Vagina (tissue), 2 donors: ENCODE measurements at regions not wholly inside any gene's neighbourhood (a gene's known extent, or its start where the extent isn't known, plus 50 kb on each side); places are given as distances from the start of the nearest gene placed in this dataset.

Experiments used
- DNase-seq, 2 donors: peaks; one replicate each; pipeline ENCODE4 v3.0.0-alpha.2; 2017; ENCODE audit errors: extremely low spot score in 2 of 2
- H3K27ac ChIP-seq: fragments of 200-600 bp; sonication (generic); one replicate; pipeline ENCODE4 v1.5.1; 2019
- H3K27me3 ChIP-seq: fragments of 200-600 bp; sonication (generic); one replicate; pipeline ENCODE4 v1.5.1; 2019
- H3K36me3 ChIP-seq, 2 donors: fragments of 200-600 bp; sonication (generic); one replicate each; pipeline ENCODE4 v1.5.1; 2017 to 2019
- H3K4me1 ChIP-seq: fragments of 200-600 bp; sonication (generic); one replicate; pipeline ENCODE4 v1.5.1; 2019
- H3K4me3 ChIP-seq, 2 donors: fragments of 200-600 bp; sonication (generic); 1 replicate in 1 of 2; 2 replicates in 1 of 2; pipeline ENCODE4 v1.5.1; 2016 to 2019
- H3K9me3 ChIP-seq: fragments of 200-600 bp; sonication (generic); one replicate; pipeline ENCODE4 v1.5.1; 2019
- POLR2A ChIP-seq, 2 donors: fragments of 450-650 bp; IDR thresholded peaks; one replicate each; pipeline ENCODE4 v1.6.1; 2017; ENCODE audit warnings: antibody characterized with exemption in 2 of 2, mild to moderate bottlenecking in 2 of 2, moderate library complexity in 2 of 2
- POLR2AphosphoS5 ChIP-seq, 2 donors: sonication (generic); formaldehyde crosslinking; IDR thresholded peaks; one replicate each; pipeline ENCODE4 v1.9.0; 2017; ENCODE audit warnings: antibody characterized with exemption in 2 of 2, mild to moderate bottlenecking in 2 of 2, low read depth in 1 of 2; ENCODE audit not compliant: insufficient read depth in 1 of 2
- intact Hi-C: fragments of 100-400 bp; cut with DNase I; formaldehyde crosslinking; loops from one replicate; pipeline ENCODE4 v1.15.1; 2023
- TF ChIP-seq, protein P1 (sequence below), 3 experiments: fragments of 450-650 bp in 2 of 3; fragments of 200-600 bp in 1 of 3; sonication (generic) in 1 of 3; IDR thresholded peaks; one replicate each; pipeline ENCODE4 v1.5.1; 2017 to 2019; ENCODE audit warnings: antibody characterized with exemption in 3 of 3, mild to moderate bottlenecking in 2 of 3, moderate library complexity in 2 of 3

DNA sequence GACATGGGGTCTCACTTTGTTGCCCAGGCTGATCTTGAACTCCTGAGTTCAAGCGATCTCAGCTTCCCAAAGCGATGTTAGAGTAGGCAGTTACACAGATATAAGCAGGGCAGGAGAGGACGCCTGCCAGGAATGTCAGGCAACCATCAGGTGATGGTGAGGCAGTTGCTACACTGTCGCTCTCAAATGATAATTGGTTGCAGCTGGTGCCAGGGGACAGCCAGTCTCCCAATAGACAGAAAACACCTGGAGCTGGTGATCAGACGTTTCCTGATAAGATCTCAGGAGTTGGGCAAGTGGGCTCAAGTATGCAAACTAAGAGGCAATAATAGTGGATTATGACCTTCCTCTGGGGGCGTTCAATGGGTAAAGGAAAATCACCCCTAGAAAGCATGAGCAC lies 163.1 kb upstream of the RGPD4 start:
- Histone ChIP-seq H3K4me3 (no peak overlapping the region), H3K9me3 (no peaks in the 10 kb centered on the region), H3K27ac (no peak overlapping the region), H3K36me3 (no peaks in the 10 kb centered on the region), H3K27me3 (no peaks in the 10 kb centered on the region), H3K4me1 (no peaks in the 10 kb centered on the region)
- intact Hi-C loops: no loop called here
- DNase-seq: no peak
- no peak for TF ChIP-seq POLR2AphosphoS5 (IDR thresholded peaks at IDR 0.05; ENCODE audit: insufficient read depth in 1 of 2, low read depth in 1 of 2)

DNA sequence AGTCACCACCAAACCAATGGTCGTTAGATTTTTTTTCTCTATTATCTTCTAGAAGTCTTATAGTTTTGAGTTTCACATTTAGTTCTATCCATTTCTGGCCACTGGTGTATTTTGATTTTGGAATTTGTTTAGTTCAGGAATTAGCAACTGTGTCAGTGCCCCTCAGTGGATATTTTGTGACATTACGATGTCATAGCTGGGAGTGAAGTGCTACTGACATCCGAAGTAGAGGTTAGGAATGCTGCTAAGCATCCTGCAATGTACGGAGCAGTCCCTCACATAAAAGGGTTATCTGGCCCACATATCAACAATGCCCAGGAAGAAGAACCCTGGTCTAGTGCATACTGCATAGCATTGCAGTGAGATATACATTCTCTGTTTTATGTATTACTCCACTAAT lies 157.4 kb upstream of the RGPD4 start:
- TF ChIP-seq, protein P1, sequence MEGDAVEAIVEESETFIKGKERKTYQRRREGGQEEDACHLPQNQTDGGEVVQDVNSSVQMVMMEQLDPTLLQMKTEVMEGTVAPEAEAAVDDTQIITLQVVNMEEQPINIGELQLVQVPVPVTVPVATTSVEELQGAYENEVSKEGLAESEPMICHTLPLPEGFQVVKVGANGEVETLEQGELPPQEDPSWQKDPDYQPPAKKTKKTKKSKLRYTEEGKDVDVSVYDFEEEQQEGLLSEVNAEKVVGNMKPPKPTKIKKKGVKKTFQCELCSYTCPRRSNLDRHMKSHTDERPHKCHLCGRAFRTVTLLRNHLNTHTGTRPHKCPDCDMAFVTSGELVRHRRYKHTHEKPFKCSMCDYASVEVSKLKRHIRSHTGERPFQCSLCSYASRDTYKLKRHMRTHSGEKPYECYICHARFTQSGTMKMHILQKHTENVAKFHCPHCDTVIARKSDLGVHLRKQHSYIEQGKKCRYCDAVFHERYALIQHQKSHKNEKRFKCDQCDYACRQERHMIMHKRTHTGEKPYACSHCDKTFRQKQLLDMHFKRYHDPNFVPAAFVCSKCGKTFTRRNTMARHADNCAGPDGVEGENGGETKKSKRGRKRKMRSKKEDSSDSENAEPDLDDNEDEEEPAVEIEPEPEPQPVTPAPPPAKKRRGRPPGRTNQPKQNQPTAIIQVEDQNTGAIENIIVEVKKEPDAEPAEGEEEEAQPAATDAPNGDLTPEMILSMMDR (IDR thresholded peaks at IDR 0.05): no peak
- Histone ChIP-seq H3K27ac (no peak overlapping the region), H3K9me3 (peaks cover 3% of the 10 kb centered on the region), H3K4me1 (no peaks in the 10 kb centered on the region), H3K36me3 (no peaks in the 10 kb centered on the region), H3K27me3 (no peaks in the 10 kb centered on the region), H3K4me3 (no peak overlapping the region)
- intact Hi-C loops: no loop called here
- DNase-seq: no peak

DNA sequence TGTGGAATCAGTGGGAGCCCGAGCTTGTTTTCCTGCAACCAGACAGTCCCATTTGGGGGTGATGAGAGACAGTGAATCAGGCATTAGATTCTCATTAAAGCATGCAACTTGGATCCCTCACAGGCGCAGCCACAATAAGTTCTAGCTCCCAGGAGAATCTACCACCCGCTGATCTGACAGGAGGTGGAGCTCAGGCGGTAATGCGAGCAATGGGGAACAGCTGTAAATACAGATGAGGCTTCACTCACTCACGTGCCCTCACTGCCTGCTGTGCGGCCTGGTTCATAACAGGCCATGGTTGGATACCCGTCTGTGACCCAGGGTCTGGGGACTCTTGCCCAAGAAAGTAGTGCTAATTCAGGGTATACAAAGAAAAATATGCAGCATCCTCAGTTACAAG lies 144.8 kb upstream of the RGPD4 start:
- no peak overlapping the region for H3K27ac ChIP-seq
- no peak overlapping the region for H3K4me3 ChIP-seq
- no peaks in the 10 kb centered on the region for H3K36me3 ChIP-seq
- intact Hi-C loops: no loop called here
- TF ChIP-seq POLR2AphosphoS5 (IDR thresholded peaks at IDR 0.05; ENCODE audit: insufficient read depth in 1 of 2, low read depth in 1 of 2) (no peak), POLR2A (IDR thresholded peaks at IDR 0.05) (no peak)
- TF ChIP-seq, protein P1 (IDR thresholded peaks at IDR 0.05): no peak
- DNase-seq: no peak
- H3K9me3 ChIP-seq: no peaks in the 10 kb centered on the region
- H3K4me1 ChIP-seq: no peaks in the 10 kb centered on the region
- H3K27me3 ChIP-seq: no peaks in the 10 kb centered on the region

DNA sequence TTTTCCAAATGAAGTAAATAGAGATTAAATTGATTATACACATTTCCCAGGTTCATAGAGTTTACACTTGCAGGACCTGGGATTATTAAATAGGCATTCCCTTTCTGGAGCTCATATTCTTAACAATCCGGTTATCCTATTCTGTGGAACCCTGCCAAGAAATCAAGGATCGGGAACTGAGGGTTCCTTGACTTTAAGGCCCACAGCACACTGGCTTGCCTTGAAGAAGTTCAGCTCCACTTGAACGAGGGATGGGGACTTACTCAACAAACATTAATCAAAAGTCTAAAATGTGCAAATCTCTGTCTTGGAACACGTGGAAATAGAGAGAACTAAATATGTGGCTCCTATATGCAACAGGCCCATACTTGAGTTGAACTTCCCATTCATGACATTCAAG lies 142.3 kb upstream of the RGPD4 start:
- intact Hi-C loops: no loop called here
- H3K27me3 ChIP-seq: no peaks in the 10 kb centered on the region
- TF ChIP-seq POLR2AphosphoS5 (IDR thresholded peaks at IDR 0.05; ENCODE audit: insufficient read depth in 1 of 2, low read depth in 1 of 2) (no peak), POLR2A (IDR thresholded peaks at IDR 0.05) (no peak)

DNA sequence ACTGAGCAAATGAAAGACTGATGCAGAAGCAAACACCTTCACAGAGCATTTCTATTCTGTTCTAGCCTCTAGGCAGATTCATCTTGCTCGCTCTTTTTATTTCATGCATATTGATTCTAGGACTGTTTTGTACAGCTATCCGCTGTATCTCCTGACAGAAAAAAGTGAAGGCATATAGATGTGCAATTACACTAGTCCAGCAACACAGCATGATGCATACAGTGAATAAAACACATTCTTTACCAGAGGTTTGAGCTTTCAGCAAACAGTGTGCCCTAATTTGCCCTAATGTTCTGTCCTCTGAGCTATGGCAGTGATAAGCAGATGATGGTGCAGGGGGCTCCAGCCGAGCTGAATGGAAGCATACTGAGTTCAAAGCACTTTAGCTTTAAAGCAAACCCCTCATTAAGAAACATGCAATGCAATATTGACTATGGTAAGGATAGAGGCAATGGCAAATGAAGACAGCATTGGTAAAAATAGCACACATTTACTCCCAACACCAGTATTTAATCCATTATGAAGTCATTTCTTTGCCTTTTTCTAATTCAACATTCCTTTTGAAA lies 141.2 kb upstream of the RGPD4 start:
- Histone ChIP-seq H3K4me3 (no peak overlapping the region), H3K27ac (no peak overlapping the region), H3K9me3 (no peaks in the 10 kb centered on the region), H3K27me3 (no peaks in the 10 kb centered on the region), H3K36me3 (no peaks in the 10 kb centered on the region), H3K4me1 (no peaks in the 10 kb centered on the region)
- TF ChIP-seq POLR2A (IDR thresholded peaks at IDR 0.05) (no peak), POLR2AphosphoS5 (IDR thresholded peaks at IDR 0.05; ENCODE audit: insufficient read depth in 1 of 2, low read depth in 1 of 2) (no peak)
- TF ChIP-seq, protein P1 (IDR thresholded peaks at IDR 0.05): no peak
- intact Hi-C loops: no loop called here
- DNase-seq: no peak

More for the DNA sequence above, 142.3 kb upstream of the RGPD4 start:
- Histone ChIP-seq H3K9me3 (no peaks in the 10 kb centered on the region), H3K4me3 (no peak overlapping the region), H3K36me3 (no peaks in the 10 kb centered on the region), H3K27ac (no peak overlapping the region), H3K4me1 (no peaks in the 10 kb centered on the region)
- DNase-seq: no peak

DNA sequence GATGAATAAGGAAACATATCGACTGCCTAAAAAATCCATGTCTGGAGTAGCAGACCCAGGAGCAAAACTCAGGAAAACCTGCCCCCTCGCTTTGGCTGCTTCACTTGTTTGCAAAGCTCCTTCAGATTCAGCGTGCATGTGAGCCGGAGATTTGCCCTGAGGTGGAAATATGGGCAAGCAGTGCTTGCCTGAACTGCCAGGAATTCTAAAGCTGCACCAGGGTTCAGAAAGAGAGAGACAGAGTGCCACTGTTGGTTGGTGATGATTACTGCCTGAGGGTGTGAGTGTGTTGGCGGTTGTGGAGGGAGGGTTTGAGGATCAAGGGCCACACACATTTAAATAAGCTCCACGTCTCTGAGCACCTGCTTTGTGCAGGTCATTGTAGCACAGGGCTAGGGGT lies 139.6 kb upstream of the RGPD4 start:
- Histone ChIP-seq H3K9me3 (no peaks in the 10 kb centered on the region), H3K36me3 (no peaks in the 10 kb centered on the region), H3K4me3 (no peak overlapping the region), H3K27ac (no peak overlapping the region), H3K4me1 (no peaks in the 10 kb centered on the region), H3K27me3 (no peaks in the 10 kb centered on the region)
- no peak for DNase-seq
- TF ChIP-seq POLR2A (IDR thresholded peaks at IDR 0.05): no peak
- TF ChIP-seq, protein P1 (IDR thresholded peaks at IDR 0.05): no peak
- TF ChIP-seq POLR2AphosphoS5 (IDR thresholded peaks at IDR 0.05; ENCODE audit: insufficient read depth in 1 of 2, low read depth in 1 of 2): no peak
- intact Hi-C loops: no loop called here
